Mesenchymal stem cell (in vitro differentiated cells and primary cell): ENCODE measurements at regions not wholly inside any gene's neighbourhood (a gene's known extent, or its start where the extent isn't known, plus 50 kb on each side); places are given as distances from the start of the nearest gene placed in this dataset.

ENCODE experiments used
- DNase-seq: peaks from one replicate; pipeline ENCODE4 v3.0.0-alpha.2; 2013
- H2AFZ ChIP-seq: one replicate; pipeline ENCODE4 v1.6.1; 2013; ENCODE audit warnings: low read depth, mild to moderate bottlenecking, control low read depth, inconsistent platforms, low read length, moderate library complexity
- H2AK5ac ChIP-seq: 2 replicates; pipeline ENCODE4 v1.6.1; 2013; ENCODE audit warnings: low read length, moderate library complexity, mild to moderate bottlenecking, inconsistent platforms; ENCODE audit not compliant: severe bottlenecking
- H2BK120ac ChIP-seq: one replicate; pipeline ENCODE4 v1.6.1; 2013; ENCODE audit warnings: low read depth, mild to moderate bottlenecking, inconsistent platforms, low read length, moderate library complexity
- H2BK12ac ChIP-seq, 2 experiments: one replicate each; pipeline ENCODE4 v1.6.1; 2013; ENCODE audit warnings: inconsistent platforms in 2 of 2, low read length in 2 of 2, mild to moderate bottlenecking in 2 of 2, moderate library complexity in 2 of 2, control low read depth in 1 of 2
- H2BK15ac ChIP-seq: one replicate; pipeline ENCODE4 v1.6.1; 2013; ENCODE audit warnings: mild to moderate bottlenecking, low read depth, inconsistent platforms; ENCODE audit not compliant: poor library complexity, severe bottlenecking
- H2BK5ac ChIP-seq: 2 replicates; pipeline ENCODE4 v1.6.1; 2013; ENCODE audit warnings: low read depth, mild to moderate bottlenecking, low read length, control low read depth, inconsistent platforms; ENCODE audit not compliant: poor library complexity, severe bottlenecking
- H3K14ac ChIP-seq, 2 experiments: one replicate each; pipeline ENCODE4 v1.6.1; 2013; ENCODE audit warnings: inconsistent platforms in 2 of 2, low read length in 2 of 2, control low read depth in 1 of 2, mild to moderate bottlenecking in 1 of 2, moderate library complexity in 1 of 2
- H3K18ac ChIP-seq, 2 experiments: one replicate each; pipeline ENCODE4 v1.6.1; 2013; ENCODE audit warnings: inconsistent platforms in 2 of 2, low read length in 2 of 2, control low read depth in 1 of 2, low read depth in 1 of 2, mild to moderate bottlenecking in 1 of 2
- H3K23ac ChIP-seq, 2 experiments: one replicate each; pipeline ENCODE4 v1.6.1; 2013; ENCODE audit warnings: inconsistent platforms in 2 of 2, low read length in 2 of 2, mild to moderate bottlenecking in 2 of 2, moderate library complexity in 2 of 2, control low read depth in 1 of 2
- H3K27ac ChIP-seq: 2 replicates; pipeline ENCODE4 v1.5.1; 2013; ENCODE audit warnings: mild to moderate bottlenecking, moderate library complexity, low read length, control low read depth, inconsistent platforms; ENCODE audit not compliant: poor library complexity, severe bottlenecking
- H3K27me3 ChIP-seq, 2 experiments: 2 replicates each; pipeline versions ENCODE4 v1.6.1 to v1.7.0; 2013; ENCODE audit warnings: low read length in 2 of 2, mild to moderate bottlenecking in 2 of 2, moderate library complexity in 2 of 2, control low read depth in 1 of 2, inconsistent platforms in 1 of 2; ENCODE audit not compliant: control insufficient read depth in 1 of 2, insufficient read depth in 1 of 2
- H3K36me3 ChIP-seq, 2 experiments: 2 replicates each; pipeline versions ENCODE4 v1.6.1 to v1.7.0; 2013; ENCODE audit warnings: low read length in 2 of 2, control low read depth in 1 of 2, inconsistent platforms in 1 of 2, low read depth in 1 of 2, mild to moderate bottlenecking in 1 of 2; ENCODE audit not compliant: insufficient read depth in 2 of 2, control insufficient read depth in 1 of 2
- H3K4ac ChIP-seq, 2 experiments: one replicate each; pipeline ENCODE4 v1.6.1; 2013; ENCODE audit warnings: inconsistent platforms in 2 of 2, low read length in 2 of 2, mild to moderate bottlenecking in 2 of 2, moderate library complexity in 2 of 2, control low read depth in 1 of 2, low read depth in 1 of 2
- H3K4me1 ChIP-seq: 2 replicates; pipeline ENCODE4 v1.6.1; 2013; ENCODE audit warnings: low read depth, low read length, control low read depth; ENCODE audit not compliant: control insufficient read depth, insufficient read depth
- H3K4me2 ChIP-seq: 2 replicates; pipeline ENCODE4 v1.6.1; 2013; ENCODE audit warnings: low read length, mild to moderate bottlenecking, inconsistent platforms; ENCODE audit not compliant: poor library complexity, severe bottlenecking
- H3K4me3 ChIP-seq, 2 experiments: 2 replicates each; pipeline versions ENCODE4 v1.5.1 to v1.7.0; 2013; ENCODE audit warnings: low read length in 2 of 2, mild to moderate bottlenecking in 2 of 2, control low read depth in 1 of 2, low read depth in 1 of 2; ENCODE audit not compliant: insufficient read depth in 1 of 2
- H3K79me1 ChIP-seq: replicated peaks from 2 replicates; pipeline ENCODE4 v1.6.1; 2013; ENCODE audit warnings: mild to moderate bottlenecking, control low read depth, low read length, inconsistent platforms; ENCODE audit not compliant: poor library complexity, severe bottlenecking
- H3K9ac ChIP-seq: 2 replicates; pipeline ENCODE4 v1.7.0; 2013; ENCODE audit warnings: mild to moderate bottlenecking, low read length, moderate library complexity
- H3K9me3 ChIP-seq: 2 replicates; pipeline ENCODE4 v1.7.0; 2013; ENCODE audit warnings: mild to moderate bottlenecking, low read length; ENCODE audit not compliant: control insufficient read depth
- H4K8ac ChIP-seq: one replicate; pipeline ENCODE4 v1.6.1; 2013; ENCODE audit warnings: inconsistent platforms, mild to moderate bottlenecking, low read length, moderate library complexity
- H4K91ac ChIP-seq: one replicate; pipeline ENCODE4 v1.6.1; 2013; ENCODE audit warnings: mild to moderate bottlenecking, low read length, inconsistent platforms
- WGBS: methylation state at CpG from one replicate; pipeline ENCODE4 v1.1.7; 2013; ENCODE audit warnings: mixed read lengths; 5-methylcytosine and 5-hydroxymethylcytosine counted together

GRCh38 chr14:98369344-98369743 lies 902.7 kb downstream of the BCL11B start:
- H3K4me3 ChIP-seq: no peak overlapping the region
- no peak overlapping the region for H3K27ac ChIP-seq
- no peak overlapping the region for H2BK12ac ChIP-seq
- no peak overlapping the region for H3K4me2 ChIP-seq
- H4K91ac ChIP-seq: no peak overlapping the region
- H2AFZ ChIP-seq: no peak overlapping the region
- no peak overlapping the region for H3K14ac ChIP-seq
- no peak overlapping the region for H3K18ac ChIP-seq
- no peaks in the 10 kb centered on the region for H3K4me1 ChIP-seq
- H3K27me3 ChIP-seq: no peaks in the 10 kb centered on the region
- H4K8ac ChIP-seq: no peak overlapping the region
- no peak overlapping the region for H3K9ac ChIP-seq
- no peak overlapping the region for H2BK15ac ChIP-seq
- DNase-seq: no peak
- no peak overlapping the region for H2BK5ac ChIP-seq
- no peak overlapping the region for H2AK5ac ChIP-seq
- no peaks in the 10 kb centered on the region for H3K36me3 ChIP-seq
- 67% methylated on average over 1 of the region's 2 CpGs for WGBS
- H3K23ac ChIP-seq: no peak overlapping the region
- no peaks in the 10 kb centered on the region for H3K79me1 ChIP-seq
- no peak overlapping the region for H3K4ac ChIP-seq
- peaks cover 15% of the 10 kb centered on the region for H3K9me3 ChIP-seq
- H2BK120ac ChIP-seq: no peak overlapping the region

GRCh38 chr14:98370352-98370751 lies 901.6 kb downstream of the BCL11B start:
- H3K9ac ChIP-seq: no peak overlapping the region
- H3K9me3 ChIP-seq: peaks cover 15% of the 10 kb centered on the region
- no peak overlapping the region for H3K23ac ChIP-seq
- no peaks in the 10 kb centered on the region for H3K79me1 ChIP-seq
- H2BK120ac ChIP-seq: no peak overlapping the region
- no peak overlapping the region for H2AK5ac ChIP-seq
- H4K8ac ChIP-seq: no peak overlapping the region
- H3K14ac ChIP-seq: no peak overlapping the region
- no peak overlapping the region for H2BK15ac ChIP-seq
- H3K27ac ChIP-seq: no peak overlapping the region
- no peak overlapping the region for H2BK12ac ChIP-seq
- H3K36me3 ChIP-seq: no peaks in the 10 kb centered on the region
- WGBS: 70% methylated on average over 6 of the region's 6 CpGs
- H2BK5ac ChIP-seq: no peak overlapping the region
- no peak overlapping the region for H3K4ac ChIP-seq
- H2AFZ ChIP-seq: no peak overlapping the region
- no peak for DNase-seq
- no peak overlapping the region for H3K4me3 ChIP-seq
- no peak overlapping the region for H3K4me2 ChIP-seq
- H3K18ac ChIP-seq: no peak overlapping the region
- H3K4me1 ChIP-seq: no peaks in the 10 kb centered on the region
- no peak overlapping the region for H4K91ac ChIP-seq
- H3K27me3 ChIP-seq: no peaks in the 10 kb centered on the region

GRCh38 chr14:98371141-98371540 lies 900.9 kb downstream of the BCL11B start:
- DNase-seq: no peak
- Histone ChIP-seq H3K23ac (no peak overlapping the region), H2BK120ac (no peak overlapping the region), H3K9ac (no peak overlapping the region), H2AFZ (no peak overlapping the region), H4K8ac (no peak overlapping the region), H3K4me3 (no peak overlapping the region), H3K4me2 (no peak overlapping the region), H2AK5ac (no peak overlapping the region), H3K27ac (no peak overlapping the region), H3K4me1 (no peaks in the 10 kb centered on the region), H2BK15ac (no peak overlapping the region), H3K27me3 (no peaks in the 10 kb centered on the region), H3K4ac (no peak overlapping the region), H2BK5ac (no peak overlapping the region), H3K14ac (no peak overlapping the region), H3K79me1 (no peaks in the 10 kb centered on the region), H3K36me3 (no peaks in the 10 kb centered on the region), H3K9me3 (peaks cover 13% of the 10 kb centered on the region), H4K91ac (no peak overlapping the region), H2BK12ac (no peak overlapping the region), H3K18ac (no peak overlapping the region)
- 64% methylated on average over 3 of the region's 4 CpGs for WGBS

GRCh38 chr14:98374136-98374535 lies 897.9 kb downstream of the BCL11B start:
- H3K9me3 ChIP-seq: peaks cover 6% of the 10 kb centered on the region
- no peak overlapping the region for H3K27ac ChIP-seq
- H3K79me1 ChIP-seq: no peaks in the 10 kb centered on the region
- H3K23ac ChIP-seq: no peak overlapping the region
- H3K27me3 ChIP-seq: no peaks in the 10 kb centered on the region
- H2BK12ac ChIP-seq: no peak overlapping the region
- no peak overlapping the region for H3K4me3 ChIP-seq
- no peak overlapping the region for H2BK120ac ChIP-seq
- no peak overlapping the region for H2BK5ac ChIP-seq
- 69% methylated on average over 8 of the region's 10 CpGs for WGBS
- no peak overlapping the region for H2AK5ac ChIP-seq
- H4K91ac ChIP-seq: no peak overlapping the region
- DNase-seq: no peak
- H3K4me2 ChIP-seq: no peak overlapping the region
- no peak overlapping the region for H2BK15ac ChIP-seq
- no peak overlapping the region for H4K8ac ChIP-seq
- H3K36me3 ChIP-seq: no peaks in the 10 kb centered on the region
- no peak overlapping the region for H2AFZ ChIP-seq
- no peak overlapping the region for H3K18ac ChIP-seq
- H3K14ac ChIP-seq: no peak overlapping the region
- no peak overlapping the region for H3K9ac ChIP-seq
- no peak overlapping the region for H3K4ac ChIP-seq
- no peaks in the 10 kb centered on the region for H3K4me1 ChIP-seq
